GM19468 (cell line): ENCODE measurements at regions not wholly inside any gene's neighbourhood (a gene's known extent, or its start where the extent isn't known, plus 50 kb on each side); places are given as distances from the start of the nearest gene placed in this dataset.

Source experiments
- ATAC-seq: cut with Tn5 transposase; IDR thresholded peaks from one replicate; pipeline ENCODE4 v1.9.1; 2021; ENCODE audit warnings: mild to moderate bottlenecking, moderate library complexity, moderate number of reproducible peaks; ENCODE audit not compliant: unreplicated experiment; ENCODE audit errors: extremely low read depth

GRCh38 chr1:67580691-67581403 lies 104.2 kb upstream of the GADD45A start:
- ATAC-seq = no peak

GRCh38 chr1:67582625-67583461 lies 102.2 kb upstream of the GADD45A start:
- no peak for ATAC-seq

GRCh38 chr1:67583462-67583950 lies 101.5 kb upstream of the GADD45A start:
- no peak for ATAC-seq

- ATAC-seq = no peak
These were observed 100.1 kb upstream of the GADD45A start for GRCh38 chr1:67584938-67585337.

GRCh38 chr1:67586596-67586995 lies 98.4 kb upstream of the GADD45A start:
- ATAC-seq = no peak

GRCh38 chr1:67588178-67588855 lies 96.7 kb upstream of the GADD45A start:
- ATAC-seq = no peak

- no peak for ATAC-seq
These were observed 95.3 kb upstream of the GADD45A start for GRCh38 chr1:67589519-67590233.

- ATAC-seq = no peak
These were observed 94.7 kb upstream of the GADD45A start for GRCh38 chr1:67590329-67590728.

- no peak for ATAC-seq
These were observed 90.2 kb upstream of the GADD45A start for GRCh38 chr1:67594764-67595163.

GRCh38 chr1:67596674-67597073 lies 88.3 kb upstream of the GADD45A start:
- no peak for ATAC-seq

- ATAC-seq = no peak
These were observed 87.7 kb upstream of the GADD45A start for GRCh38 chr1:67597336-67597735.

- ATAC-seq = no peak
These were observed 85.9 kb upstream of the GADD45A start for GRCh38 chr1:67599085-67599484.

GRCh38 chr1:67601539-67601938 lies 83.5 kb upstream of the GADD45A start:
- ATAC-seq = no peak

GRCh38 chr1:67601955-67602354 lies 83.0 kb upstream of the GADD45A start:
- ATAC-seq = no peak

- no peak for ATAC-seq
These were observed 80.2 kb upstream of the GADD45A start for GRCh38 chr1:67604778-67605177.

- ATAC-seq = no peak
These were observed 79.7 kb upstream of the GADD45A start for GRCh38 chr1:67605209-67605780.

- no peak for ATAC-seq
These were observed 77.7 kb upstream of the GADD45A start for GRCh38 chr1:67607286-67607685.

GRCh38 chr1:67607699-67608098 lies 77.3 kb upstream of the GADD45A start:
- no peak for ATAC-seq

GRCh38 chr1:67608661-67609576 lies 76.1 kb upstream of the GADD45A start:
- ATAC-seq = no peak
